ENCODE measurements at regions not wholly inside any gene's neighbourhood (a gene's known extent, or its start where the extent isn't known, plus 50 kb on each side); places are given as distances from the start of the nearest gene placed in this dataset.

DNA sequence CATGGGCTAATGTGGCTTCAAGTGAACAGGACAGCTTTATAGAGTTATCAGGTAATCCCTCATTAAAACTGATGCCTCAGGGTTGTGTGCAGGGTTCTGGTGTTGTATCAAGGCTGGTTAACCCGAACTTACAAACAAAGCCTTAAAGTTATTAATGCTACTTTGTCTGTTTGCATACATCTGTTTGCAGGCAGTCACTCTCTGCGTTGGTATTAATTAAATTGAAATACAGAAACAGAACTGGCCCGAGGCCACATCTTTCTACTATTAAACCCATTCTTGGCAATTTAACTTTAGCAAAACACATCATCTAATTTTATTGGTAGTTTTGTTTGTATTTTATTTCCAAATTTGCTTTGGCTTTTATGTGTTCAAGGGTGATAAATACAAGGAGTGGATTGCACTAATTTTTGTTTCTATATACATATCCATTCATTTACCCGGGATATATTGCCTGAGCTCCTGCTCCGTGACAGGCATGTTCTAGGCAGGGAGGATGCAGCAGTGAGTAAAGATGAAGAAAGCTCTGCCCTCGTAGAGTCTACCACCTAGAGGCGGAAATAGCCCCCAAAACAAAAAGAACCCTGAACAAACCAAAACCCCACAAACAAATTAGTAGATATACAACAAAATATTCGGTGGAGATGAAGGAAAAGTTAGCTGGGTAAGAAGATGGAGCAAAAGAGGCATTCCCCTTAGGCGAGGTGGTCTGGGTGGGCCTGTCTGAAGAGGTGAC, 164.2 kb downstream of the MACROH2A1 start:
- DNase-seq: no peak

DNA sequence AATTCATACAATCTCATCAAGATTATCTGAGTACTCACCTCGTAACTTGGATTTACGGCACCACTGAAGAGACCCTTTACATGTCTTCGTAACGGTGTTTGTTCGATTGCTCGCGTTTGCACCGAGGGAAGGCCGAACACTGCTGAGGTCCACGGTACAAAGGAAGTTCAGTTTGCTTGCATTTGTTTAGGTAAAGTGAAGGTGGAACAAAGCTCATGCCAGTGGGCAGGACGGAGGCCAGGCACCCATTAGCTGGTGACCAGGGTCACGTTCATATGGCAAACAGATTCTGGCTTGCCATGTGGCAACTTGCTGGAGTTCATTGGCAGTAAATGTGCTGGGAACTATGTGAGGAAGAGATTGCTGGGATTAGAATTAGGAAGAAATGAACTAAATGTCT, 164.8 kb downstream of the MACROH2A1 start:
- no peak for DNase-seq

DNA sequence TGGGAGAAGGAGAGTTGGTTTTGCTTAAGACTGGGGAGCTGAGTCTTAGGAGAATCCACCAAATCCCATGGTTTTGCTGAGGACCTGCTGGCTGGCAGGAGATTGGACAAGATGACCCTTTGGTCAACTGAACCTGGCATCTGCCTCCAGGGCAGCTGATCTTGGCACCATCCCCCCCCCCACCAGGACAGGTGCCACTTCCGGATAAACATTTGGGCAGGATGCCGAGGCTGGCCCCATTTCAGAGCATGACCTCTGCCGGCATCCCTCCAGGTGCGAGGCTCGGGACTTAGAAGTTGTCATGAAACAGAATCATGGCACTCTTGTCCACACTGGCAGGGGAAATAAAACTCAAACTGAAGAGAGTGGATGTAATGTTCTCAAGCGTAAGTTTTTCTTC, 165.6 kb downstream of the MACROH2A1 start:
- no peak for DNase-seq

DNA sequence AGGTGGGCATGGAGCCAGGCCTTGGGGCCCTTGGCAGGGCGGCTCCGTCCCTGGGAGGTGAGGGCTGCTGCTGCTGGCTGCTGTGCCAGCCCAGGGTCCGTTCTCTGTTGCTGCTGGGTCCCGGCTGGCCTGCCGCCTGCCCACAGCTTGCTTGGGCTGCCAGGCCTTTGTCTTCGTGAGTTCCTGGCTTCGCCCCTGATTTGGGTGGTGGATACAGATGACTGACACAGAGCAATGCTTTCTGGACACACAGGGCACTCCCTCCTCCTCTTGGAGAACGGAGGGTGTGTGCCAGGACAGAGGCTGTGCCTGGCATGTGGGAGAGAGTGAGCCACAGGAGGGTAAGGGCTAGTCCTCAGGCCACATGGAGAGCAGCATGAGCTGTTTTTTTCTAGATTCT, 166.1 kb downstream of the MACROH2A1 start:
- DNase-seq: no peak

DNA sequence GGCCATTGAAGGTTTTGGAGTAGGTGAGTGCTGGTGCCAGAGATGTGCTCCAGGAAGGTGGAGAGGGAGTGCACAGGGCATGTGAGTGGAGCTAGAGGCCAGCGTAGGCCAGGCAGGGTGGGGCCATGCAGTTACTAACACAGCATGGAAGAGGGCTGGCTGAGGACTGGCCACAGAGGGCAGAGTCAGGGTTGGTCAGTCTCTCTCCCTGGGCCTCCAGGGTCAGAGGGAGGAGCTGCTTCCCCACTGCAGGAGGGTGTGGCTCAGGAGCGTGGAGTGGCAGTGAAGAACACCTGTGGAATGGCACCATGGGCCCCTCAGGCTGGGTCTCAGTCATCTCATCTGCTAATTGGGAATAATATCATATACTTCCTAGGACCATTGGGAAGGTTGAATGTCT, 167.7 kb downstream of the MACROH2A1 start:
- DNase-seq: no peak

DNA sequence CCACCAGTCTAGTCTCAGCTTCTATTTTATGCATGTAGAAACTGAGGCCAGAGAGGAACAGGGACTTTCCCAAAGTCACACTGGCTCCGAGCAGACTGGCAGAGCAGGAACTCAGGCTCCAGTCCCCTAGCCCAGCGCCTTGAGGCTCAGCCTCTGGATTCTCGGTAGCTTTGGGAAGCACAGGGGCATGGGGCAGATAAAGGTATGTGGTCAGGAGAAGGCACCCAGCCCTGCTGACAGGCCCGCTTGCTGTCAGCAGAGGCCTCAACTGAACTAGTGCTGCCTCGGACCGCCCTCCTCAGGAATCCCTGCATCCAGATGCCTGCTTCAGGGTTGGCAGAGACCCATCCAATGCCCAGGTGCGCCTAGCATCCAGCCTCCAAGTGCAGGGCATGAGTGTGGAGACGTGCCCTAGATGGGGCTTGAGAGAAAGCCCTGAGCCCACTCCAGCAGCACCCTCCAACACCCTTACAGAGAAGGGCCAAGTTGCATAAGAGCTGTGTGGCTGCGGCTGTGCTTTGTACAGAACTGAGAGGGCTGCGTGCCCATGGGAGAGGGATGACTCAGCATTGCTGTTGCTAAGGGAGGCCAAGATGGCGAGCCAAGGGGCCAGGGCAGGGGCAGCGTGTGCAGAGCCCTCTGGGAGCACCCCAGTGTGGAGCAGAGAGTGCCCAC, 168.6 kb downstream of the MACROH2A1 start:
- no peak for DNase-seq

DNA sequence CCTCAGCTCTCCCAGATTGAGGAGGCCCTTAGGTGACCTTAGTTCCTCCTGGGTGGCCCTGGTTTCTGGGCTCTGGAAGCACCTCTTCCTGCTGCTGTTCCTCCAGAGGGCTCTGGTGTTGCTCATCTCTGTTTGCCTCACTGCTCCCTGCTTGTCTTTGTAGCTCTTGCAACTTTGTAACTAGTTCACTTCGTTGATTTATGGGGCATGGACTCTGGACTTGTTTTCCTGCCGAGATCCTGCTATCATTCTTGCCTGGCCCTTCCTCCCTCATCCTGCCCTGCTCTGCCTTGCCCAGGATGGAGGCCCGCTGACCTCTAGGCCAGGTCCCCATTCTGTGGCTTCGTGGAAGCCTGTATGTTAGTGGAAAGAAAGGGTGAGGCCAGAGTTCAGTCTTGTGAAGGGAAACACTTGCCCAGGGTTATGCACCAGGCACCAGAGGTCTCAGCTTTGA, 169.3 kb downstream of the MACROH2A1 start:
- no peak for DNase-seq

DNA sequence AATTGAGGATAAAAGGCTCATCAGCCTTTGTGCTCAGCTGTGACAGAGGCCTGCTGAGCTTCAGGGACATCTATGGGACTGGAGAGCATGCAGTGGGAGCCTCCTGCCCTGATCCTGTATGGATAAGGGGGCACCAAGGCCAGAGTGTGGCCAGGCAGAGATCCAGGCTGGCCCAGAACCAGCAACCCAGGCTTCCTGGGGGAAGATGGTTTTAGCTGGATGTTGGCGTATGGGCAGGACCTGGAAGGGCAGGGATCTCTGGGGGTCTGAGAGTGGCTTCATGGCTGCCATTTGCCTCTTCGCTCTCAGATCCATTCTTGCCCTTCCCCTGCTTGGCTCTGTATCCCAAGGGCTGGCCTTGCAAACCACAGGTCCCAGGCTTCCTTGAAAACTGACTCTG, 169.9 kb downstream of the MACROH2A1 start:
- DNase-seq: no peak

DNA sequence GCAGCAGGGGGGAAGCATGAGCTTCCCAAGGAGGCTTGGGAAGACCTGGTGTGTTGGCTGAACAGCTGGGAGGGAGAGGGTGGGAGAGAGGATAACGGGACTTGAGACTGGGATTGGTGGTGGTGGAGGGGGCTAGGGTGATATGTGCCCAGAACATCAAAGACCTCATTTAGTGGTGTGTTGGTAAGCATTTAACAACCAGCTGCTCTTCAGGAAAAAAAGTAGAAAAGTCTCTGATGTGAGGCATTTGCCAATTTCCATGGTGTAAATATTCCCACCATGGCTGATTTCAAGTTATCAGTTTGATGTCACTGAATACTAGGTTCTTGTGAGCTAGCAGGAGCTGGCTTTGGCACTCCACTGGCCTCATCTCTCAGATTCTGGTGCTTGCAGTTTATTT, 170.8 kb downstream of the MACROH2A1 start:
- DNase-seq: no peak

DNA sequence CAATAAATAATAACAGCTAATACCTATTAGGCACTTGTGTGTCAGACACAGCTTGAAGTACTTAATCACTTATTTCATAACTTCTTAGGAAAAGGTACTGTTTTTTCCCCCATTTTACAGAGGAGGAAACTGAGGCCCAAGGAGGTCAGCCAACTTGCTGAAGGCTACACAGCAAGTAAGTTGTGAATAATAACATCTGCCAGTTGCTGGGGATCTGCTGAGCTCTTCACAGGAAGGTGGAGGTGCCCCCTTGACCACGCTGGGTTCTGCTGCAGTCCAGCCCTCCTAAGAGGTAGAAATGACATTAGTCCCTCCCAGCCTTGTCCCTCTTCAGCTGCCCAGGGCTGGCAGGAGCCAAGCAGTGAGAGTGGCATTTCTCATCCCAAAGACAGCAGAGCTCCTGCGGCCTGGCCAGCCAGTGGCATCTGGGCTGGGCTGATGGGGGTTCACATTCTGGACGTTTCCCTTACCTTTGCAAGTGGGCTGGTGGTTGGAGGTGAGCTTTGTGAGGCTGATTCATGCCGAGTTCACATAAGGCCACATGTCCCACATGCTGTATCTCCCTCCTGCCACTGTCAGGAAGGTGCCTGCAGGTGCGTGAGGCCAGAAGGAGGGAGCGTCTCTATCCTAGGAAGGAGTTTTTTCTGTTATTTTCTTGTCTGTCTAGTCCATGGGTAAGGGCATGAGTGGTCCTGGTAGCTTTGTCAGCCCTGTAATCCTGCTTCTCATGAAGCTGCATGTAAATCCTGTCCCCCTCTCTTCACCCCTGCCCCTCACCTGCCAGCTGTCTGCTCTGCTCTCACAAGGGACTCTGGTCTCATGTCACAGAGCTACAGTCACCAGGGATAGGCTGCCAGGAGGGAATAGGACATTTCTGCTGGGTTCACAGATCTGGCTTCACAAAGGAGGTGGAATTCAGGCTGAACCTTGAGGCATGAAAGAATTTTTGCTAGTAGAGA, 171.7 kb downstream of the MACROH2A1 start:
- no peak for DNase-seq

DNA sequence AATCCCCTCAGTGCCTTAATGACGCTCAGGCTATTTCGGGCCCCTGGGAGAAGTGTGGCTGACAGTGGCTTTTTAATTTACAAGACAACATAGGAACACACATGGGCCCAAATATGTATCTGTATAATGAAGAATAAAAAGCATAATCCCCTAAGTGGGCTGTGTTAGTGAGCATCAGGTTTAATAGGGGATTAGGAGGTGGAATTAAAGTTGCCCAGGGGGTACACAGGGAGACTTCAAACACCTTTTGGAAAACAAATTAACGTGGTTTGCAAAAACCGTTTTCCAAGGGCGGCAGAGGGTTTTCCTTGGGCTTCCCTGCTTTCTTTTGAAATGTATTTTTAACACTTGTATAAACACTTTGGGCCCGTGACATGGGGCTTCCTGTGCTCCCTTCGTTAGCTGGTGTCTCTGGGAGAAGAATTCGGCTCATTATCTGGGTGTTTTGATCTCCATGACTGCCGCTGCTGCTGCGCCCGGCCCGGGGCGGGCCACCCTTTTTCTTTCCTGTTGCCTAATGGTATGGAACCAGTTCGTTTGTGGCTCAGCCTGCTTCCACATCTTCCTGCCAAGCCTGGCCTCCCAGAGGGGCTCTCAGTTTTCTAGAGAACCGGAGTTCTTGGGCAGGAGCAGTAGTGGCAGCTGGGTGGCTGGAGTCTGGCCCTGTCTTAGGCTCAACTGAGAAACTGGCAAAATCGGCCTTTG, 173.0 kb downstream of the MACROH2A1 start:
- no peak for DNase-seq

DNA sequence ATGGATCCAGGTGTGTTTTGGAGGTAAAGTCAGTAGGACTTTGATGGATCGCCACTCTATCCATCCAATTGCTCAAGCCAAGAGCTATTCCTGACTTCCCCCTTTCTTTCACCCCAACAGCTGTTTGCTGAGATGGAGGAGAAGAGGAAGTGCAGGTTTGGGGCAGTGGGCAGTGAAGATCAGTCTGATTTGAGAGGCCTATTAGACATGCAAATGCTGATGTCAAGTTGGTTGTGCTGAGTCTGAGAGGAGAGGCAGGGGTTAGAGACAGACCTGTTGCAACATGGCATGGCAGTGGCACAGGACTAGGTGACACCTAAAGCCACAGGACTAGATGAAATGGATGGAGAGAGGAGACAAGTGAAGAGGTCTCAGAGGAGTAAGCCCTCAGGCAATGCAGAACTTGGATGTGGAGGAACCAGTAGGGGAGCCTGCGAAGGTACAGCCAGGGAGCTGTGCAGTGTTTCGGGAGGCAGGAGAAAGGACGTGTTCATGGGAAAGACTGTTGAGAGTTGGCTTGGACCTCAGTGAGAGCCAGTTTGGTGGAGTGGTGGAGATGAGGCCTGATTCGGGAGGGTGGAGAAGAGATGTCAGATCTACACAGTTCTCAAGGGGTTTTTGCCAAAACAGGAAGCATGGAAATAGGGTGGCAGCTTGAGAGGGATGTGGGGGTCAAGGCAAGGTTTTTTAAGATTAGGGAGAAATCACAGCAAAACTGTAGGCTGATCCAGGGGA, 175.0 kb downstream of the MACROH2A1 start:
- DNase-seq: no peak

DNA sequence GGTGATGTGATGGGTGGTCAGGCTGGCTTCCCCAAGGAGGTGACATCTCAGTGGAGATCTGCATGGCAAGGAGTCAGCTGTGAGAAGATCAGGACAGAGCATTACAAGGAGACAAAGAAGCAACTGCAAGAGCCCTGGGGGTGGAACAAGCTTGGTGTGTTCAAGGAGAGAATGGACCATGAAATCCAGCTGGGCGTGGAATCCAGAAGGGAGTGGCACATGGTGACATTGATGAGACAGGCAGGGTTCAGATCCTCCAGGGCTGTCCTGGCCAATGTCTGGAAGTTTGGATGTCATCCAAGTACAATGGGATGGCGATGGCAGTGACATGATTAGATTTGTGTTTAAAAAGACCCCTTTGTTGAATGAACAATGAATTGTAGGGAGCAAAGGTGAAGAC, 175.6 kb downstream of the MACROH2A1 start:
- no peak for DNase-seq

DNA sequence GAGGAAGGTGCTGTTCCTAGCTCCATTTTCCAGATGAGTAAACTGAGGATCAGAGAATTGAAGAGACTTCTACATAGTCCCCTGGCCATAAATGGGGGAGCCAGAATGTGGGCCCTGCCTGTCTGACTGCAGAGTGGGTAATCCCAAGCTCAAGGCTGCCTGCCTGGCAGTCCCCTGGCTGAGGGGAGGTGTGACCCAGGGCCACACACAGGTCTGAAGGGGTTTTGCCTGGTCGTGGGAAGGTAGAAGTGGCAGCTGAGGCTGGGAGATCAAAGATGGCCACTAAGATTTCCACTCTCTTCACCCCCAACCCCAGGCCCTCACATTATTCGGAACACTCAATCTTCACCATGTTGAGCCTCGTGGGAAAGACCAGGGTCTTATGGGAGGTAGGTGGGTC, 176.3 kb downstream of the MACROH2A1 start:
- DNase-seq: no peak

DNA sequence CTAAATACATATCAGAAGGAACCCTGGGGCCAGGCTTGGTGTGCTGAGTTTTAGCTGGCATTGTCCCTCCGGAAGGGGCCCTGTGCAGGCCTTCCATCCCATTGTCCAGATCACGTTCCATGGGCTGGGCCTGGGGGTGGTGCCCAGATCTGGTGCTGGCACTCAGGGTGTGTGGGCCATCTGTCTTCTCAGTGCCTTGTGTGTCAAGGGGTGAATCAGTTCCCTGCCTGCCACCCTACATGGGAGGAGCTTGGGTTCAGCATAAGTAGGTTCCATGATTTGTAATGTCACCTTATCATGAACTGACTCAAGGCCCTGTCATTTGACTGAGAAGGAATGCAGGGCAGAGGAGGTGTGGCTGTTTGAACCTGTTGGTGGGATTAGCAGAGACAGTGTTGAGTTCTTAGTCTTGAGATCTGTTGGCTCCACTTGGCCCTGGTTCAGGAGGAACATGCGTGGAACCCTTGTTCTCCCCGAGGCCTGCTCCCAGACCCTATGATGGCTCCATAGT, 176.8 kb downstream of the MACROH2A1 start:
- no peak for DNase-seq

DNA sequence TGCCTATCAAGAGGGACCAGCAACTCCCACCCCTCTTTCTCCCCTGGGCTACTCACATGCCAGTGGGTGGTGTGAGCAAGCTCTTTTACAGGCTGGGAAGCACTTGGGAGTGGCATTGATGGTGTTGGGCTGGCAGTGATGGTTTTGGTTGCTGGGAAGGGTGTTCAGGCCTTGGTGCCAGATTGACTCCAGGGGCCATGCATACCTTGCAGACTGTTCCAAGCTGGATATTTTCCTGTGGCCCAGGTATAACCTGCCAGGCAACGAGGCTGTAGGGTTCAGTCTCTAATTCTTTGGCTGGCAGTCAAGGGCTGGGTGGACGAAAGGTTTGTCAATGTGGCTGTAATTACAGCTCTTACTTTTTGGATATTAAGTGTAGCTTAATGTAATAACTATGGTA, 177.3 kb downstream of the MACROH2A1 start:
- DNase-seq: no peak

DNA sequence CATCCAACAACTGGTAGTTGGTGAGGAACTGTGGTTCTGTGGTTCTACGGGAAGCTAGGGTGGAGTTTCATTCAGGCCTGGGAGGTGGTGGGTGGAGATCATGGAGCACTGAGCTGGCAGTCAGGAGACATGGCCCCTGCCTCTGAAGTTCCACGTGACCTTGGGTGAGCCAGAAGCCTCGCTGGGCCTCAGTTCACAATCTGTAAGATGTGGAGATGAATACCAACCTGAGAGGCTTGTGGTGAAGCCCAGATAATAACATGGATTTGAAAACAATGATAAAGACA, 177.9 kb downstream of the MACROH2A1 start:
- DNase-seq: no peak

DNA sequence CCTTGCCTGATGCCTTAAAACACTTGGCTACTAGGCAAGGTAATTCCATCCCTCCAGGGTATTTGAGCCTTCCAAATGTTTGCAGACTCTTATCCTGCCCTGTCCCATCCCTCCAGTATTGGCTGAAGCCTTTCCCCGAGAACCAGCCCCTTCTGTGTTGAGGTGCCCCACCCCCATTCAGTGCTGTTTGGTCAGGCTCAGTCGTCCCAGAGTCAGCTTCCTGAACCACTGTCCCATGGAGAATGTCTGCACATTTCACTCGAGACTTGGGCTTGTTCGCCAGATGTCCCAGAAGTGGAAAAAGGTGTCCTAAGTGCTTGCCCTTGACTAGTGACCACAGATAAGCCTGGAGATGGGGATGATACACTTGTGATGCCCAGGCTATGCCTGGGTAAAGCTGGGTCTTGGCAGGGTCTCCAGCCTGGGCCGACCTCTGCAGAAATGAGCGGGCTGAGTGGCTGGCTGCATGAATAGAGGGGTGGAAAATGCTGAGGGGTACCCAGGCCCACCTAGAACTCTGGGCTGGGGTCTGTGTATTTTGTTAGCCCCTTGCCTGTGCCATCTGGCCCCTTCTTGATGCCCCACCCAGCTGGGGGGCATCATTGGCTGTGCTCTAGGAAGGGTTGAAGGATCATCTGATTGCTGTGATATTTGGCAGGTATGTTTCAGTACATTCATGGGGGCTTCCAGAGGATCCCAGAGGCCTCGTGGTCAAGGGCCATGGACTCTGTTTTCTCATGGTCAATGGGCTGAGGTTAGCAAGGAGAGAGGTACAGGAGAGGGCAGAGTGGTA, 178.4 kb downstream of the MACROH2A1 start:
- DNase-seq: no peak

DNA sequence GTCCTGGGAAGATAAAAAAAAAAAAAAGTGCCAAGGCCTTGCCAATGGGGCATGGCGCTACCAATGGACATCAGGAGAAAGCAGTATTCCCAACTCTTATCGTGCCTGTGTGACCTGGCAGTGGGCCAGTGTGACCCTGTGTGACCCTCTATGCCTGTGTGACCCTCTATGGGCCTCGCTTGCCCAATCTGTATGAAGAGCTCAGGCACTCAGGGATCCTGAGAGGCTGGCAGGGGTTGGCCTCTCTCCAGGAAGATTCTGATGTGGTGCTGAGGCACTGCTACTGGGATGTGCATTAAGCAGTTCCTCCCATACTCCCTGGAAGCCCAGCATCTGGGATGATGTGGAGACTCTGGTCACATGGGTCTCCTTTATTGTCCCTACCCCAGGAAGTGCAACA, 179.2 kb downstream of the MACROH2A1 start:
- DNase-seq: no peak

DNA sequence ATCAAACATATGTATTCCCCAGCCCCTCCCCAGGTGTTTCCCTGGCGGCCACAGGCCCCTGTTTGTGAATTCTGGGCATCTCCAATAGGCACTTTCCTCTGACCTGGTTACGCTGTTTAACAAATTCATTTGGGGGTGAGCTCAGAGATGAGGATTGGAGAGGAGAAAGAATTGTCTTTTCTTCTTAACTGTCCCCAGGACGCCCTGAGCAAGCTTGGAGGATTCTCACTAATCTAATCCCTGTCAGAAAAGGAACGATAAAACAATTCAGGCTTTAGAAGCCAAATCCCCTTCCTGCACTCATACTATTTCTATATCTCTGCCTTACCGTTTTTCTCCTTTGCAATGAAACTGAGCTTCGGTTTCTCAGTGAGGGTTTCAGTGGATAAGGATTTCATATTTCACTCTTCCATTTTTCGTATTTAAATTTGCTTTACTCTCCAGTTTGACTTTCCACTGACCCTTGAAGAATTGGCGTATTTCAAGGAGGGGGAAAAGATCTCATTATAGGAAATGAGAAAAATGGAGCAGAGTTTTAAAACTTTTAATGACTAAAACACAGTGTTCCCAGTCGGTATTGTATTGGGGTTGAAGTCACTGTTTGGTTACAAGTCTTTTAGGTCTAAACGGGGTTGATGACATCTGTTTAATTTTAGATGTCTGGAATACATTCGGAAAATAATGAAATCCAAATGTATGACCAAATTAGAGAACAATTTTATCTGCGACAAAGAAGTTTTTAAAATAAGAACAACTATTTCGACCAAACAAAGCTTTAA, 180.1 kb downstream of the MACROH2A1 start:
- DNase-seq: no peak

DNA sequence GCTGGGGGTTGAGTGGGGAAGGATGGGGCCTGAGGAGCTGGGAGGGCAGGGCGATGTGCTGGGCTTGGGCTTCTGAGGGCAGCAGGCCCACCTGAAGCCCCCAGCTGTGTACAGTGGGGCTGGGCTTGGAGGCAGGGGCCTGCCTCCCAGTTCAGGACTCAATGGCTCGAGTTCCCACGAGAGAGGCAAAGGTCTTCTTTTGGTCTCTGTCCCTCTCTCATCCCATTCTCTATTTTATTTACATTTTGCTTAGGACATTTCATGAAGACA, 180.6 kb downstream of the MACROH2A1 start:
- no peak for DNase-seq
